Heart right ventricle (tissue), 16 donors: ENCODE measurements at regions not wholly inside any gene's neighbourhood (a gene's known extent, or its start where the extent isn't known, plus 50 kb on each side); places are given as distances from the start of the nearest gene placed in this dataset.

Source experiments
- ATAC-seq, 8 donors: fragments of 200-7000 bp; cut with Tn5 transposase; one replicate each; pipeline ENCODE4 v1.9.1; 2020; ENCODE audit warnings: mild to moderate bottlenecking in 8 of 8, moderate library complexity in 8 of 8, moderate number of reproducible peaks in 1 of 8
- DNase-seq, 2 donors: peaks; one replicate each; pipeline ENCODE4 v3.0.0-alpha.2; 2020
- H3K27ac ChIP-seq, 10 donors: fragments of 200-600 bp; sonication (generic) in 2 of 10; one replicate each; pipeline versions ENCODE4 v1.5.0 to v1.8.0; 2020 to 2022; ENCODE audit warnings: mild to moderate bottlenecking in 3 of 10
- H3K27me3 ChIP-seq, 7 donors: fragments of 200-600 bp; one replicate each; pipeline ENCODE4 v1.8.0; 2021 to 2022; ENCODE audit warnings: mild to moderate bottlenecking in 2 of 7
- H3K36me3 ChIP-seq, 9 donors: fragments of 200-600 bp; sonication (generic) in 1 of 9; one replicate each; pipeline versions ENCODE4 v1.5.0 to v1.8.0; 2020 to 2022; ENCODE audit warnings: mild to moderate bottlenecking in 2 of 9
- H3K4me1 ChIP-seq, 9 donors: fragments of 200-600 bp; sonication (generic) in 1 of 9; one replicate each; pipeline versions ENCODE4 v1.5.0 to v1.8.0; 2020 to 2022; ENCODE audit warnings: mild to moderate bottlenecking in 4 of 9
- H3K4me3 ChIP-seq, 10 donors: fragments of 200-600 bp; sonication (generic) in 2 of 10; one replicate each; pipeline versions ENCODE4 v1.5.0 to v1.8.0; 2020 to 2022; ENCODE audit warnings: mild to moderate bottlenecking in 7 of 10, moderate library complexity in 2 of 10
- H3K9me3 ChIP-seq, 11 donors: fragments of 200-600 bp in 10 of 11; sonication (generic) in 2 of 11; one replicate each; pipeline versions ENCODE4 v1.5.0 to v1.8.0; 2013 to 2022; ENCODE audit warnings: mild to moderate bottlenecking in 2 of 11, control low read depth in 1 of 11, moderate library complexity in 1 of 11
- WGBS, 2 donors: extraction: QIAGEN DNeasy Blood & Tissue Kit; methylation state at CpG; one replicate each; pipeline ENCODE4 v1.1.7; 2013; ENCODE audit warnings: inconsistent platforms in 1 of 2; 5-methylcytosine and 5-hydroxymethylcytosine counted together
- intact Hi-C, 10 donors: fragments of 100-400 bp; cut with DNase I; formaldehyde crosslinking; loops; one replicate each; pipeline versions ENCODE4 v1.11.1 to v1.14.2; 2022
- TF ChIP-seq, protein P1 (sequence below), 9 donors: fragments of 200-600 bp; sonication (generic) in 2 of 9; IDR thresholded peaks; one replicate each; pipeline versions ENCODE4 v1.5.0 to v1.8.0; 2021 to 2022; ENCODE audit warnings: antibody characterized with exemption in 9 of 9, mild to moderate bottlenecking in 5 of 9, moderate library complexity in 1 of 9
- donor health status: Arrhythmogenic right ventricular cardiomyopathy.
- donor health status: ischemic (EF 13 %, LVEDD 7.1; RV severe dilation, severe dysfunction).
- donor health status: healthy with polysubstance abuse.
- donor health status: DM: no; HTN: yes; CAD: no.
- donor health status: DM: no; HTN: no; CAD: no.
- donor health status: ischemic (EF 25% LVEDD 6.9; RV normal size, moderate dysfunction).
- donor health status: ischemic (EF 25% LVEDD 5.7; RV mildly dilated, moderate dysfunction).
- donor health status: healthy.
- donor health status: DM: yes; HTN: yes; CAD: no.
- donor health status: Ischemic cardiomyopathy.
- donor health status: ischemic (EF 35%, LVEDD 5.7; RV mildly dilated, moderate dysfunction).
- donor health status: nonischemic (EF 11% LVEDD 7.7; RV severe dilation, severe dysfunction).
- donor health status: DM: yes; HTN: yes; CAD: no.
- donor health status: PGD.
- donor health status: ischemic (EF 29% LVEDD 5.4; RV normal size, mild dysfunction).
- donor health status: nonischemic (EF 23%, LVEDD 6.1; RV moderate dilation, normal function).

DNA sequence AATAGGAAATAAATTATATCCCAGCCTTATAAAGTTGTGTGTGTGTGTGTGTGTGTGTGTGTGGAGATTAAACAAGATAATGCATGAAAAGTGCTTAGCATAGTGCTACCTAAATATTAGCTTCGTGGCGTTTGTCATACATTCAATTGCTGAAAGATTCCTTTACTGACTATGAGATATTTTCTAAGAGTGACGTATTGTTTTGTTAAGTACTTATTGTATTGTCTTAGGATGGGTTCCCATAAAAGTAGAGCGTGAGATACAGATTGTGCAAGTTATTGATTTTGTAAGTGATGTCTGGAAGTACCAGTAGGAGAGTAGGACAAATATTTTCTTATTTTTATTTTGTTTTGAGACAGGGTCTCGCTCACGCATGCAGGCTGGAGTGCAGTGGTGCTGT is 730.0 kb downstream of the CDH8 start:
- DNase-seq, result no peak
- WGBS, 2 donors, result 90% methylated on average over 6 of the region's 6 CpGs
- intact Hi-C loops, result no loop called here

DNA sequence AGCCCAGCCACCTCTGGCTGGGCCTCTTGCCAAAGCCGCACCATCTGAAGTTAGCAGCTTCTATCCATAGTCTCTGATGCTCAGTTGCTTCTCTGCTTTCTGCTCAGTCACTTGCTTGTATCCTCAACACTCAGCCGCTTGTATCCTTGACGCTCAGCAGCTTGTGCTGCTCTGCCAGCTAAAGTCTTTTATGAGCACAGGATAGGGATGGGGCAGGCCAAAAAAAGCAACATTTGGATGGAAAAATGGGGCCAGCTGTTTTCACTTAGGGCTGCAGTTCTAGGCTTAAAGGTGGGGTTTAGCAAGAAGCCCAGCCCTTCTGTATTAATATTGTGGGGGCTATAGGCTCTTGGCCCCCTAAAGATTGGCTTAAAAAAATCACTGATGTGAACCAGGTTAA is 739.4 kb downstream of the CDH8 start:
- 77 to 84% methylated on average over 3 of the region's 3 CpGs for WGBS, 2 donors
- Histone ChIP-seq H3K27me3 (no peaks in the 10 kb centered on the region), H3K36me3 (no peaks in the 10 kb centered on the region), H3K4me3 (no peak overlapping the region), H3K27ac (no peak overlapping the region), H3K4me1 (no peaks in the 10 kb centered on the region), H3K9me3 (no peaks in the 10 kb centered on the region)
- TF ChIP-seq, protein P1, sequence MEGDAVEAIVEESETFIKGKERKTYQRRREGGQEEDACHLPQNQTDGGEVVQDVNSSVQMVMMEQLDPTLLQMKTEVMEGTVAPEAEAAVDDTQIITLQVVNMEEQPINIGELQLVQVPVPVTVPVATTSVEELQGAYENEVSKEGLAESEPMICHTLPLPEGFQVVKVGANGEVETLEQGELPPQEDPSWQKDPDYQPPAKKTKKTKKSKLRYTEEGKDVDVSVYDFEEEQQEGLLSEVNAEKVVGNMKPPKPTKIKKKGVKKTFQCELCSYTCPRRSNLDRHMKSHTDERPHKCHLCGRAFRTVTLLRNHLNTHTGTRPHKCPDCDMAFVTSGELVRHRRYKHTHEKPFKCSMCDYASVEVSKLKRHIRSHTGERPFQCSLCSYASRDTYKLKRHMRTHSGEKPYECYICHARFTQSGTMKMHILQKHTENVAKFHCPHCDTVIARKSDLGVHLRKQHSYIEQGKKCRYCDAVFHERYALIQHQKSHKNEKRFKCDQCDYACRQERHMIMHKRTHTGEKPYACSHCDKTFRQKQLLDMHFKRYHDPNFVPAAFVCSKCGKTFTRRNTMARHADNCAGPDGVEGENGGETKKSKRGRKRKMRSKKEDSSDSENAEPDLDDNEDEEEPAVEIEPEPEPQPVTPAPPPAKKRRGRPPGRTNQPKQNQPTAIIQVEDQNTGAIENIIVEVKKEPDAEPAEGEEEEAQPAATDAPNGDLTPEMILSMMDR (IDR thresholded peaks at IDR 0.05), result no peak
- DNase-seq (no peak), ATAC-seq (no peak)
- intact Hi-C loops, result no loop called here

More for the DNA sequence above, 730.0 kb downstream of the CDH8 start:
- H3K9me3 ChIP-seq, result no peaks in the 10 kb centered on the region
- H3K27ac ChIP-seq, result no peak overlapping the region
- no peaks in the 10 kb centered on the region for H3K36me3 ChIP-seq
- ATAC-seq, result no peak
- H3K4me1 ChIP-seq, result no peaks in the 10 kb centered on the region
- TF ChIP-seq, protein P1 (IDR thresholded peaks at IDR 0.05), result no peak
- H3K4me3 ChIP-seq, result no peak overlapping the region
- H3K27me3 ChIP-seq, result no peaks in the 10 kb centered on the region

DNA sequence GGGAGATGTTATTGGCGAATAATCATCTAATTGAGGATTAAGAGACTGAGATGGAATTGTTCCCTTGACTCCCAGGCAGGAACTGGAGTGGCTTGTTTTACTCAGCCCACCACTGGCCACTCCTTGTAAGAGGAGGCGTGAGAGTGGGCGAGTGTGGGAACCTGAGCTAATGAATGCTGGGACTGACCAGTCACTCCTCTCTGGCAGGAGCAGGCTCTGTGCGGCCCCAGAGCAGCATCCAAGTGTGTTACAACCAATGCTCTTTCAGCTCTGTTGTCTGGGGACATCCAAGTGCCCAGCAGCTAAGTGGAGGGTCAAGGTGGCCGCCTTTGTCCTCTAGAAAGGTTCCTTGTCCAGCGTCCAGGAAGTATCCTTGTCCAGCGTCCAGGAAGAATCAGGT is 739.9 kb downstream of the CDH8 start:
- TF ChIP-seq, protein P1 (IDR thresholded peaks at IDR 0.05), result no peak

DNA sequence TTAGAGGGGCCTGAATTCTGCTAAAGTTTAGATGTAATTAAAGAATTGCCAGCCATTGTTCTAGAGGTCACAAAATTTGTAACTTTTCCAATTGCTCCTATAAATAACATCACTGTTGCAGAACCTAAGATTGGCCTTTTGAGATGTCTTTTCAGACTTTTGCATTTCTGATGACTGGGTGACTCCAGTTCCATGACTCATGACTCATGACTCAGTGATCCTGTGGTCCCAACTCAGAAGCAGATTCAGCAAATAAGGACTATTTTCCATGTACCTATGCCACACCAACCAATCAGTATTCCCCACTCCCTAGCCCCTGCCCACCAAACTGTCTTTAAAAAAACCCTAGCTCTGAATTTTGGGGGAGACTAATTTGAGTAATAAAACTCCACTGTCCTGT is 740.9 kb downstream of the CDH8 start:
- DNase-seq (no peak), ATAC-seq (no peak)
- Histone ChIP-seq H3K27me3 (no peaks in the 10 kb centered on the region), H3K36me3 (no peaks in the 10 kb centered on the region), H3K4me3 (no peak overlapping the region), H3K27ac (no peak overlapping the region), H3K9me3 (no peaks in the 10 kb centered on the region), H3K4me1 (no peaks in the 10 kb centered on the region)
- intact Hi-C loops, result no loop called here
- TF ChIP-seq, protein P1 (IDR thresholded peaks at IDR 0.05), result no peak

More for the DNA sequence above, 739.9 kb downstream of the CDH8 start:
- intact Hi-C loops, result no loop called here
- Histone ChIP-seq H3K36me3 (no peaks in the 10 kb centered on the region), H3K27ac (no peak overlapping the region), H3K4me1 (no peaks in the 10 kb centered on the region), H3K9me3 (no peaks in the 10 kb centered on the region), H3K27me3 (no peaks in the 10 kb centered on the region), H3K4me3 (no peak overlapping the region)
- DNase-seq, result no peak
- ATAC-seq, result no peak
- 78 to 81% methylated on average over 7 of the region's 7 CpGs for WGBS, 2 donors

DNA sequence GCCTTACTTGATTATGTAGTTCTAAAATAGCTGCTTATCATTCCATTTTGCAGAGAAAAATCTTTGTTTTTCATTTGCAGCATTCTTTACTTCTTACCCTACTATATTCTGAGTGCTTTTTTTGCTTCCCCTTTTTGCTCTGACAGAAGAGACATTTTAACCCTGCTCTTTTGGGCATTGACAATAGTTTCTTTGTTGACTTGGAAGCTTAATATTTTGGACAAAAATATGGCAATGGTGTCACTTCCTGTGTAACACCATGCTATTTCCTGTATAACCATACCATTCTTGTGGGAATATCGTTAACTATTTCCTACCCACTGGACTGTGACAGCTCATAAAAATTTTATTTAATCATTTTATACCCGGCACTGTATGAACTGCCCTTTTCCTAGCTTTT is 747.1 kb downstream of the CDH8 start:
- Histone ChIP-seq H3K27ac (no peak overlapping the region), H3K27me3 (no peaks in the 10 kb centered on the region), H3K4me1 (no peaks in the 10 kb centered on the region), H3K4me3 (no peak overlapping the region), H3K36me3 (no peaks in the 10 kb centered on the region), H3K9me3 (peaks cover 0 to 3% (median 0%) of the 10 kb centered on the region in 11 donors)
- ATAC-seq (no peak), DNase-seq (no peak)
- TF ChIP-seq, protein P1 (IDR thresholded peaks at IDR 0.05), result no peak
- intact Hi-C loops, result no loop called here
- 58 to 59% methylated on average over 2 of the region's 2 CpGs for WGBS, 2 donors
